GM13976 (cell line): ENCODE measurements at regions not wholly inside any gene's neighbourhood (a gene's known extent, or its start where the extent isn't known, plus 50 kb on each side); places are given as distances from the start of the nearest gene placed in this dataset.

Source experiments
- DNase-seq: peaks from one replicate; pipeline ENCODE4 v3.0.0; 2012; ENCODE audit warnings: low spot score
- in situ Hi-C: fragments of 300-500 bp; cut with MboI; formaldehyde crosslinking; loops from one replicate; pipeline ENCODE4 v1.12.0; 2022; ENCODE audit warnings: low sequenced_read_pairs, mixed read lengths, inconsistent platforms; ENCODE audit not compliant: unreplicated experiment
- TF ChIP-seq, protein P1 (sequence below): IDR thresholded peaks from 2 replicates; pipeline ENCODE4 v1.5.1; 2012; ENCODE audit warnings: borderline replicate concordance, mild to moderate bottlenecking; ENCODE audit not compliant: insufficient read depth; ENCODE audit errors: extremely low read depth, missing control alignments, control extremely low read depth

DNA sequence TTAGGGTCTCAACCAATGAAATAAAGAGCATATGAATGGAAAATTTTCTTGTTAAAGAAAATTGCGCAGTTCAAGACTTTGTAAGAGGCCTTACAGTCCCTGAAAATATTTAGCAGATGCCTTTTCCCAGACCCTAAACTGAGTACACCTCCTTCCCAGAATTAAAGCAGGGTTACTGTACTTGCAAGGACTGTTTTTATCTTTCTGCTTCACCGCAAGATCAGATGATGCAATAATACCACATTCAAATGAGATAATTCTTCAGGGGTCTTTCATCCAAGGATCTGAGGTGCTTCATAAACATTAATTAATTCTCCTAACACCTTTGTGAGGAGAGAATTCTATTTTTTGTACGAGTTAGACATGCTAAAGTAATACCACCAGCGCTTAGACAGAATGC, 1071.8 kb upstream of the PIK3C3 start:
- in situ Hi-C loops, result no loop called here
- TF ChIP-seq, protein P1, sequence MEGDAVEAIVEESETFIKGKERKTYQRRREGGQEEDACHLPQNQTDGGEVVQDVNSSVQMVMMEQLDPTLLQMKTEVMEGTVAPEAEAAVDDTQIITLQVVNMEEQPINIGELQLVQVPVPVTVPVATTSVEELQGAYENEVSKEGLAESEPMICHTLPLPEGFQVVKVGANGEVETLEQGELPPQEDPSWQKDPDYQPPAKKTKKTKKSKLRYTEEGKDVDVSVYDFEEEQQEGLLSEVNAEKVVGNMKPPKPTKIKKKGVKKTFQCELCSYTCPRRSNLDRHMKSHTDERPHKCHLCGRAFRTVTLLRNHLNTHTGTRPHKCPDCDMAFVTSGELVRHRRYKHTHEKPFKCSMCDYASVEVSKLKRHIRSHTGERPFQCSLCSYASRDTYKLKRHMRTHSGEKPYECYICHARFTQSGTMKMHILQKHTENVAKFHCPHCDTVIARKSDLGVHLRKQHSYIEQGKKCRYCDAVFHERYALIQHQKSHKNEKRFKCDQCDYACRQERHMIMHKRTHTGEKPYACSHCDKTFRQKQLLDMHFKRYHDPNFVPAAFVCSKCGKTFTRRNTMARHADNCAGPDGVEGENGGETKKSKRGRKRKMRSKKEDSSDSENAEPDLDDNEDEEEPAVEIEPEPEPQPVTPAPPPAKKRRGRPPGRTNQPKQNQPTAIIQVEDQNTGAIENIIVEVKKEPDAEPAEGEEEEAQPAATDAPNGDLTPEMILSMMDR, result no peak
- no peak for DNase-seq

DNA sequence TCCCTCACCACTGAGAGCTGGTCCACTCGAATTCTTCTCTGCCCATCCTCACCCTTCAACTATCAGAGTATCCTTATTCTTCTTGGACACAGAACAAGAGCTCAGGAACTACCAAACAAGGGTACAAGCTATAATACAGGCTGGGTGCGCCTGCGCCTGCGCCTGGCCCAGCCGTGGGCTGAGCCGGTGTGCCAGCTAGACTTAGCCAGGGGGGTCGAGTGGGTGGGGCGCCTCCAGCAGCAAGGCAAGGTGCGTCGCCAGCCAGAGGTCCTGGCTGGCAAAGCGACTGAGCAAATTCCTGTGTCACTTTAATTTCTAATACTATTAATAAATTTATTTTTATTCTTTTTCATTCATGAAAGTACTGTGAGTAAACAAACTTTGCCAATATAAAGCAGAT, 1072.6 kb upstream of the PIK3C3 start:
- no peak for DNase-seq
- in situ Hi-C loops, result no loop called here
- TF ChIP-seq, protein P1, result no peak

DNA sequence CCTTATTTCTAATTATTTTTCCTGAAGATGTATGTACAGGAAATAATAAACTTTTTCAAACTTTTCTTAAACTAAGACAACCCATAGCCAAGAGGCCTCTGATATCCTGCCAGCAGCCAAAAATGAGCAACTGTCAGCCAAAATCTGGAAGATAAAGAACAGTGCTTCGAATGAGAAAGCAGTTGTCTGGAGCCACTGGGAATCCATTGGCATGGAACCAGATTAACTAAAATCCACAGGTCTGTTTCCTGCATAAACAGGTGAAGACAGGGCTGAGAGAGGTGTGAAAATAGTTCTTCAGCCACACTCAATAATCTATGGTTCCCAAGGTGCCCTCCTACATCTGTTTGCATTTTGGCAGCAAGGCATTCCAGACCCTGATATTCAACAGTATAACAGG, 1076.7 kb upstream of the PIK3C3 start:
- in situ Hi-C loops, result no loop called here
- TF ChIP-seq, protein P1, result no peak
- no peak for DNase-seq

DNA sequence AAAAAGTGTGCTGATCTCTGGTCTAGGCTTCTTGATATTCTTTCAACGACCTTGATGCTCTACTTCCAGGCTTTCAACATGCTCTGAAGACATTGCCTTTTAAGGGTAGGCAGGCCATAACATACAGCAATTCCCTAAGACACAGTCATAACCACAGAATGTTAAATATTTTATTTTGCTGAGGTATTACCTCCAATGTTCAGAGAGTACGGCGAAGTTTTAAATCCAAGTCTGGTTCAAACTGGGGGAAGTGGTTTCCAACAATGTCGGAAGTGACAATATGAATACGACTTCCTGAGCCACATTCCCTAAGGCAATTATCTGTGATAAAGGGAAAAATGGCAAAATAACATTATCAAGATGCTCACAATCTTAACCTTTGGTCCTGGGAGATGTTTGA, 1077.9 kb upstream of the PIK3C3 start:
- in situ Hi-C loops, result no loop called here
- DNase-seq, result no peak
- TF ChIP-seq, protein P1, result no peak

DNA sequence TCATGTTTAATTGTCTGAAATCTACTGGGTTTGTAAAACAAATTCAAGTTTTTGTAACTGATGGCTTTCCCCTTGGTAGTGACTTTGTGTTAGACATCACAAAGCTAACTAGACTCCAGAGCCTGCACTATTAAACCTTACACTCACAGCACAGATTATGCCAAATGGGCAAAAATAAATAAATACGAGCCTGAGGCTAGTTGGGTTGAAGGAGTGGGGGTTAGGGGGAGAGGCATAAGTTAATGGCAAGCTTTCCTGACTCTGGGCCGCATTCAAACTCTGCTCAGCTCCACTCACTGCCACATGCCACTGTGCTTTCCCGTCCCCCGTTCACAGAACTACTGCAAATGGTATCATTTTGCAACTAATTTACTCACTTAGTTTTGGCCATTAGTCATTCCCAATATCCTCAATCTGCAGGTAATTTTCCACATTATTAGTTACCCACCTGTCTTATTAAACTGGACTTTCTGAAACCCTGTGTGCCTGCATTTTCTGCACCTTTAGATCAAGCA, 1079.9 kb upstream of the PIK3C3 start:
- TF ChIP-seq, protein P1, result no peak
- DNase-seq, result no peak
- in situ Hi-C loops, result no loop called here

DNA sequence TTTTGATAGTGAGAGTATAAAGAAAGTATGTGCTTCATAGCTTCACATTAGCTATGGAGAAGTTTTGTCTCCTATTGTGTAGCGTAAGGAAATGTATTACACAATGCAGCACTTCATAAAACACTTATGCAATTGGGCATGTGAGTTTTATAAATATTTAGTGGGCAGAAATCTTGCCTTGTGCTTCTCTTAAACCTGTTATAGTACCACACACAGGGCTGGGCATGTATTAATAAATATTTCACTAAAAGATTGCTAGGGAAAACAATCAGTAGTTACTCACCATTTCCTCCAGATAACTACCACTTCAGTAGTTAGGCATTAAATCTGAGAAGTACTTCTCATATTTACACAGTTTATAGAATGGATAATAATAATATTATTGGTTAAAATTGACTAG, 1080.8 kb upstream of the PIK3C3 start:
- in situ Hi-C loops, result no loop called here

More for the DNA sequence above, 1080.8 kb upstream of the PIK3C3 start:
- TF ChIP-seq, protein P1, result no peak
- DNase-seq, result no peak
